ENCODE measurements at regions not wholly inside any gene's neighbourhood (a gene's known extent, or its start where the extent isn't known, plus 50 kb on each side); places are given as distances from the start of the nearest gene placed in this dataset.

- TF ChIP-seq CTCF (IDR thresholded peaks at IDR 0.05; ENCODE audit: poor library complexity, severe bottlenecking) (no peak), EZH2 (IDR thresholded peaks at IDR 0.05; ENCODE audit: borderline replicate concordance, insufficient read depth, low read length, poor library complexity, severe bottlenecking) (no peak), MXI1 (conservative IDR thresholded peaks at IDR 0.05; ENCODE audit: poor library complexity, severe bottlenecking) (no peak), TAF1 (IDR thresholded peaks at IDR 0.05; ENCODE audit: low read depth) (no peak), POLR2AphosphoS5 (IDR thresholded peaks at IDR 0.05) (no peak), EP300 (conservative IDR thresholded peaks at IDR 0.05; ENCODE audit: poor library complexity, severe bottlenecking) (no peak)
Observed at GRCh38 chr12:42967850-42968249, 378.3 kb upstream of the PRICKLE1 start.
